Karpas-422 (cell line): ENCODE measurements at regions not wholly inside any gene's neighbourhood (a gene's known extent, or its start where the extent isn't known, plus 50 kb on each side); places are given as distances from the start of the nearest gene placed in this dataset.

Experiments
- DNase-seq: peaks from one replicate; pipeline ENCODE4 v3.0.0-alpha.2; 2015
- H2AFZ ChIP-seq: fragments of 200-600 bp; sonication (generic); 2 replicates; pipeline ENCODE4 v1.6.1; 2014; ENCODE audit warnings: antibody characterized with exemption, low read length, mixed read lengths
- H3K27ac ChIP-seq: fragments of 200-600 bp; sonication (generic); 2 replicates; pipeline ENCODE4 v1.5.1; 2014; ENCODE audit warnings: mild to moderate bottlenecking, low read length, moderate library complexity
- H3K27me3 ChIP-seq: fragments of 200-600 bp; sonication (generic); 2 replicates; pipeline ENCODE4 v1.6.1; 2014; ENCODE audit warnings: low read length, mixed read lengths
- H3K36me3 ChIP-seq: fragments of 200-600 bp; sonication (generic); 2 replicates; pipeline ENCODE4 v1.6.1; 2014; ENCODE audit warnings: low read length, mixed read lengths; ENCODE audit not compliant: insufficient read depth
- H3K4me1 ChIP-seq: fragments of 200-600 bp; sonication (generic); 2 replicates; pipeline ENCODE4 v1.6.1; 2014; ENCODE audit warnings: mild to moderate bottlenecking, low read length, mixed read lengths
- H3K4me2 ChIP-seq: fragments of 200-600 bp; sonication (generic); 2 replicates; pipeline ENCODE4 v1.6.1; 2014; ENCODE audit warnings: low read length, low read depth, mild to moderate bottlenecking; ENCODE audit not compliant: poor library complexity, severe bottlenecking
- H3K4me3 ChIP-seq: fragments of 200-600 bp; sonication (generic); 2 replicates; pipeline ENCODE4 v1.5.1; 2014; ENCODE audit warnings: mild to moderate bottlenecking, antibody characterized with exemption, low read length, mixed read lengths
- H3K79me2 ChIP-seq: fragments of 200-600 bp; sonication (generic); 2 replicates; pipeline ENCODE4 v1.6.1; 2014; ENCODE audit warnings: mild to moderate bottlenecking, low read length, mixed read lengths
- H3K9ac ChIP-seq: fragments of 200-600 bp; sonication (generic); 2 replicates; pipeline ENCODE4 v1.6.0; 2014; ENCODE audit warnings: low read length
- H3K9me2 ChIP-seq: fragments of 200-600 bp; sonication (generic), shearing (Covaris generic); replicated peaks from 2 replicates; pipeline ENCODE4 v1.6.0; 2014; ENCODE audit warnings: mild to moderate bottlenecking, low read length, moderate library complexity; ENCODE audit not compliant: insufficient read depth
- H3K9me3 ChIP-seq: fragments of 300-700, 200-600 bp; sonication (generic); 2 replicates; pipeline ENCODE4 v1.6.1; 2014; ENCODE audit warnings: low read length, mixed read lengths
- H4K20me1 ChIP-seq: fragments of 200-600 bp; sonication (generic); 2 replicates; pipeline ENCODE4 v1.6.1; 2014; ENCODE audit warnings: mild to moderate bottlenecking, antibody characterized with exemption, low read length, low read depth; ENCODE audit not compliant: insufficient read depth

GRCh38 chr2:200013906-200014305 is 58.5 kb downstream of the MAIP1 start:
- H3K4me1 ChIP-seq, result no peaks in the 10 kb centered on the region
- no peak overlapping the region for H3K4me2 ChIP-seq
- no peak overlapping the region for H3K4me3 ChIP-seq
- DNase-seq, result no peak
- H3K9ac ChIP-seq, result no peak overlapping the region
- H4K20me1 ChIP-seq, result no peaks in the 10 kb centered on the region
- H3K9me2 ChIP-seq, result no peaks in the 10 kb centered on the region
- no peak overlapping the region for H3K27ac ChIP-seq
- H3K27me3 ChIP-seq, result no peaks in the 10 kb centered on the region
- H3K36me3 ChIP-seq, result no peaks in the 10 kb centered on the region
- H2AFZ ChIP-seq, result no peak overlapping the region
- no peaks in the 10 kb centered on the region; the same call in 1 of the 2 replicates for H3K9me3 ChIP-seq
- no peaks in the 10 kb centered on the region for H3K79me2 ChIP-seq

GRCh38 chr2:200021449-200022114 is 66.2 kb downstream of the MAIP1 start:
- Histone ChIP-seq H3K9me3 (no peaks in the 10 kb centered on the region), H3K4me1 (no peaks in the 10 kb centered on the region), H3K36me3 (no peaks in the 10 kb centered on the region), H3K79me2 (no peaks in the 10 kb centered on the region), H2AFZ (no peak overlapping the region), H3K4me3 (no peak overlapping the region), H3K9me2 (no peaks in the 10 kb centered on the region), H3K4me2 (no peak overlapping the region), H4K20me1 (no peaks in the 10 kb centered on the region), H3K27ac (no peak overlapping the region), H3K9ac (no peak overlapping the region), H3K27me3 (no peaks in the 10 kb centered on the region)
- DNase-seq, result no peak

GRCh38 chr2:200022511-200022910 is 67.1 kb downstream of the MAIP1 start:
- DNase-seq, result no peak
- no peak overlapping the region for H3K4me3 ChIP-seq
- no peaks in the 10 kb centered on the region for H3K4me1 ChIP-seq
- H3K4me2 ChIP-seq, result no peak overlapping the region
- H4K20me1 ChIP-seq, result no peaks in the 10 kb centered on the region
- no peak overlapping the region for H3K27ac ChIP-seq
- H2AFZ ChIP-seq, result no peak overlapping the region
- no peaks in the 10 kb centered on the region for H3K79me2 ChIP-seq
- no peaks in the 10 kb centered on the region for H3K27me3 ChIP-seq
- H3K36me3 ChIP-seq, result no peaks in the 10 kb centered on the region
- H3K9me2 ChIP-seq, result no peaks in the 10 kb centered on the region
- H3K9me3 ChIP-seq, result no peaks in the 10 kb centered on the region
- no peak overlapping the region for H3K9ac ChIP-seq

- DNase-seq, result no peak
- Histone ChIP-seq H3K36me3 (no peaks in the 10 kb centered on the region), H3K27ac (no peak overlapping the region), H3K79me2 (no peaks in the 10 kb centered on the region), H3K9me2 (no peaks in the 10 kb centered on the region), H4K20me1 (no peaks in the 10 kb centered on the region), H3K4me2 (no peak overlapping the region), H3K4me3 (no peak overlapping the region), H3K9me3 (no peaks in the 10 kb centered on the region), H3K9ac (no peak overlapping the region), H3K4me1 (no peaks in the 10 kb centered on the region), H2AFZ (no peak overlapping the region), H3K27me3 (no peaks in the 10 kb centered on the region)
Measured at GRCh38 chr2:200023570-200023969, 68.2 kb downstream of the MAIP1 start.

GRCh38 chr2:200025717-200026116 is 70.3 kb downstream of the MAIP1 start:
- no peak overlapping the region for H3K9ac ChIP-seq
- no peaks in the 10 kb centered on the region for H4K20me1 ChIP-seq
- no peaks in the 10 kb centered on the region for H3K9me2 ChIP-seq
- no peaks in the 10 kb centered on the region for H3K4me1 ChIP-seq
- no peaks in the 10 kb centered on the region for H3K27me3 ChIP-seq
- H3K36me3 ChIP-seq, result no peaks in the 10 kb centered on the region
- no peak overlapping the region for H3K4me3 ChIP-seq
- no peak overlapping the region for H3K27ac ChIP-seq
- no peak overlapping the region for H2AFZ ChIP-seq
- H3K4me2 ChIP-seq, result no peak overlapping the region
- DNase-seq, result no peak
- H3K9me3 ChIP-seq, result no peaks in the 10 kb centered on the region
- no peaks in the 10 kb centered on the region for H3K79me2 ChIP-seq

- H4K20me1 ChIP-seq, result no peaks in the 10 kb centered on the region
- DNase-seq, result no peak
- no peaks in the 10 kb centered on the region for H3K9me3 ChIP-seq
- H3K79me2 ChIP-seq, result no peaks in the 10 kb centered on the region
- no peak overlapping the region for H2AFZ ChIP-seq
- no peak overlapping the region for H3K4me3 ChIP-seq
- H3K4me1 ChIP-seq, result no peaks in the 10 kb centered on the region
- H3K4me2 ChIP-seq, result no peak overlapping the region
- no peaks in the 10 kb centered on the region for H3K36me3 ChIP-seq
- H3K27ac ChIP-seq, result no peak overlapping the region
- no peaks in the 10 kb centered on the region for H3K27me3 ChIP-seq
- no peak overlapping the region for H3K9ac ChIP-seq
- H3K9me2 ChIP-seq, result no peaks in the 10 kb centered on the region
Measured at GRCh38 chr2:200026332-200027230, 71.2 kb downstream of the MAIP1 start.

- H3K27ac ChIP-seq, result no peak overlapping the region
- no peak overlapping the region for H2AFZ ChIP-seq
- H3K9me2 ChIP-seq, result no peaks in the 10 kb centered on the region
- H3K9ac ChIP-seq, result no peak overlapping the region
- no peak overlapping the region for H3K4me3 ChIP-seq
- H4K20me1 ChIP-seq, result no peaks in the 10 kb centered on the region
- no peaks in the 10 kb centered on the region for H3K4me1 ChIP-seq
- DNase-seq, result no peak
- no peaks in the 10 kb centered on the region for H3K27me3 ChIP-seq
- H3K36me3 ChIP-seq, result no peaks in the 10 kb centered on the region
- H3K79me2 ChIP-seq, result no peaks in the 10 kb centered on the region
- no peak overlapping the region for H3K4me2 ChIP-seq
- no peaks in the 10 kb centered on the region for H3K9me3 ChIP-seq
Measured at GRCh38 chr2:200028998-200029397, 73.6 kb downstream of the MAIP1 start.

GRCh38 chr2:200032895-200033294 is 77.5 kb downstream of the MAIP1 start:
- H4K20me1 ChIP-seq, result no peaks in the 10 kb centered on the region
- no peak overlapping the region for H3K9ac ChIP-seq
- H3K4me2 ChIP-seq, result no peak overlapping the region
- H3K9me3 ChIP-seq, result no peaks in the 10 kb centered on the region
- no peak for DNase-seq
- no peaks in the 10 kb centered on the region for H3K36me3 ChIP-seq
- no peak overlapping the region for H2AFZ ChIP-seq
- H3K27me3 ChIP-seq, result no peaks in the 10 kb centered on the region
- no peak overlapping the region for H3K27ac ChIP-seq
- H3K9me2 ChIP-seq, result no peaks in the 10 kb centered on the region
- H3K4me1 ChIP-seq, result no peaks in the 10 kb centered on the region
- H3K4me3 ChIP-seq, result no peak overlapping the region
- H3K79me2 ChIP-seq, result no peaks in the 10 kb centered on the region
